ENCODE measurements at regions not wholly inside any gene's neighbourhood (a gene's known extent, or its start where the extent isn't known, plus 50 kb on each side); places are given as distances from the start of the nearest gene placed in this dataset.

GRCh38 chr2:58666323-58666970 lies 425.3 kb upstream of the FANCL start (continued):
- TF ChIP-seq, protein P1, sequence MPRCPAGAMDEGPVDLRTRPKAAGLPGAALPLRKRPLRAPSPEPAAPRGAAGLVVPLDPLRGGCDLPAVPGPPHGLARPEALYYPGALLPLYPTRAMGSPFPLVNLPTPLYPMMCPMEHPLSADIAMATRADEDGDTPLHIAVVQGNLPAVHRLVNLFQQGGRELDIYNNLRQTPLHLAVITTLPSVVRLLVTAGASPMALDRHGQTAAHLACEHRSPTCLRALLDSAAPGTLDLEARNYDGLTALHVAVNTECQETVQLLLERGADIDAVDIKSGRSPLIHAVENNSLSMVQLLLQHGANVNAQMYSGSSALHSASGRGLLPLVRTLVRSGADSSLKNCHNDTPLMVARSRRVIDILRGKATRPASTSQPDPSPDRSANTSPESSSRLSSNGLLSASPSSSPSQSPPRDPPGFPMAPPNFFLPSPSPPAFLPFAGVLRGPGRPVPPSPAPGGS (IDR thresholded peaks at IDR 0.05; ENCODE audit: borderline replicate concordance, insufficient read depth, low read depth, low read length, poor library complexity, severe bottlenecking): no peak
- TF ChIP-seq YY1 (IDR thresholded peaks at IDR 0.05; ENCODE audit: low read depth, low read length) (no peak), CHD1 (IDR thresholded peaks at IDR 0.05; ENCODE audit: low read depth, low read length) (no peak), JUNB (IDR thresholded peaks at IDR 0.05) (no peak), SP1 (IDR thresholded peaks at IDR 0.05; ENCODE audit: low read depth, low read length) (no peak), POLR2AphosphoS5 (IDR thresholded peaks at IDR 0.05; ENCODE audit: low read length) (no peak), SMAD5 (IDR thresholded peaks at IDR 0.05; ENCODE audit: low read depth) (no peak), E2F8 (IDR thresholded peaks at IDR 0.05; ENCODE audit: low read depth, partially characterized antibody) (no peak)

GRCh38 chr2:58665154-58665553 lies 424.0 kb upstream of the FANCL start:
- FAIRE-seq: no peak
- no peaks in the 10 kb centered on the region for H3K36me3 ChIP-seq (ENCODE audit: control insufficient read depth in 2 of 2, insufficient read depth in 2 of 2, low read length in 1 of 2)
- no peak for DNase-seq (ENCODE audit: low read depth, low spot score)
- ChIA-PET RAD21 (ENCODE audit: unreplicated experiment) (no interaction called here), CTCF (interaction anchor here (0.6 to 0.7 kb wide), 2 partner anchors 17 to 611 kb away, joined by 3 to 4 read pairs; no protein-coding TSS in a partner anchor), POLR2A (no interaction called here), SMC1A (ENCODE audit: uncharacterized antibody, unreplicated experiment) (no interaction called here)
- no peak overlapping the region for H3K27ac ChIP-seq (ENCODE audit: control insufficient read depth, insufficient read depth)
- H3K9ac ChIP-seq (ENCODE audit: control insufficient read depth, insufficient read depth, low read length): no peak overlapping the region
- intact Hi-C loops (cut with micrococcal nuclease; ENCODE audit: unreplicated experiment) (no loop called here), in situ Hi-C loops (cut with MboI) (no loop called here)
- H3K4me1 ChIP-seq (ENCODE audit: control insufficient read depth, insufficient read depth, low read length): no peaks in the 10 kb centered on the region
- no peaks in the 10 kb centered on the region for H4K20me1 ChIP-seq (ENCODE audit: control insufficient read depth, insufficient read depth)
- H3K79me2 ChIP-seq (ENCODE audit: control insufficient read depth, insufficient read depth, low read length): no peaks in the 10 kb centered on the region
- BruUV-seq (replicated peaks): no TSS peak
- no peaks in the 10 kb centered on the region for H3K9me3 ChIP-seq (replicated peaks; ENCODE audit: control insufficient read depth, insufficient read depth, low read length)
- ATAC-seq: no peak
- H3K4me2 ChIP-seq (ENCODE audit: control insufficient read depth, insufficient read depth): no peak overlapping the region
- no peak overlapping the region for H2AFZ ChIP-seq (ENCODE audit: control insufficient read depth, low read depth, low read length)
- H3K27me3 ChIP-seq (replicated peaks in 1 of 2; ENCODE audit: control insufficient read depth in 2 of 2, insufficient read depth in 2 of 2, low read length in 1 of 2): no peaks in the 10 kb centered on the region
- no peak overlapping the region for H3K4me3 ChIP-seq
- WGBS (ENCODE audit: insufficient coverage, insufficient replicate concordance, low lambda C conversion rate, missing lambda C conversion rate): 27% methylated on average over 3 of the region's 3 CpGs
- TF ChIP-seq, protein P2, sequence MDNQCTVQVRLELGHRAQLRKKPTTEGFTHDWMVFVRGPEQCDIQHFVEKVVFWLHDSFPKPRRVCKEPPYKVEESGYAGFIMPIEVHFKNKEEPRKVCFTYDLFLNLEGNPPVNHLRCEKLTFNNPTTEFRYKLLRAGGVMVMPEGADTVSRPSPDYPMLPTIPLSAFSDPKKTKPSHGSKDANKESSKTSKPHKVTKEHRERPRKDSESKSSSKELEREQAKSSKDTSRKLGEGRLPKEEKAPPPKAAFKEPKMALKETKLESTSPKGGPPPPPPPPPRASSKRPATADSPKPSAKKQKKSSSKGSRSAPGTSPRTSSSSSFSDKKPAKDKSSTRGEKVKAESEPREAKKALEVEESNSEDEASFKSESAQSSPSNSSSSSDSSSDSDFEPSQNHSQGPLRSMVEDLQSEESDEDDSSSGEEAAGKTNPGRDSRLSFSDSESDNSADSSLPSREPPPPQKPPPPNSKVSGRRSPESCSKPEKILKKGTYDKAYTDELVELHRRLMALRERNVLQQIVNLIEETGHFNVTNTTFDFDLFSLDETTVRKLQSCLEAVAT (IDR thresholded peaks at IDR 0.05): no peak
- no peak for TF ChIP-seq ZNF207 (IDR thresholded peaks at IDR 0.05; ENCODE audit: borderline replicate concordance)
- TF ChIP-seq E2F8 (IDR thresholded peaks at IDR 0.05; ENCODE audit: low read depth, partially characterized antibody): no peak

Data from GM12878 (cell line).